ENCODE measurements at regions not wholly inside any gene's neighbourhood (a gene's known extent, or its start where the extent isn't known, plus 50 kb on each side); places are given as distances from the start of the nearest gene placed in this dataset.

- Mint-ChIP-seq H3K36me3 (no peaks in the 10 kb centered on the region), H3K27me3 (no peaks in the 10 kb centered on the region), H3K4me3 (no peak overlapping the region), H3K9me3 (peaks cover 20% of the 10 kb centered on the region), H3K27ac (no peak overlapping the region), H3K4me1 (no peaks in the 10 kb centered on the region)
- no peak for ATAC-seq
Observed at GRCh38 chr16:6966925-6967324, 365.7 kb upstream of the RBFOX1 start.

GRCh38 chr16:6964679-6965078 lies 368.0 kb upstream of the RBFOX1 start:
- Mint-ChIP-seq H3K4me3 (no peak overlapping the region), H3K27ac (no peak overlapping the region), H3K27me3 (no peaks in the 10 kb centered on the region), H3K9me3 (peaks cover 14% of the 10 kb centered on the region), H3K4me1 (no peaks in the 10 kb centered on the region), H3K36me3 (no peaks in the 10 kb centered on the region)
- no peak for ATAC-seq

DNA sequence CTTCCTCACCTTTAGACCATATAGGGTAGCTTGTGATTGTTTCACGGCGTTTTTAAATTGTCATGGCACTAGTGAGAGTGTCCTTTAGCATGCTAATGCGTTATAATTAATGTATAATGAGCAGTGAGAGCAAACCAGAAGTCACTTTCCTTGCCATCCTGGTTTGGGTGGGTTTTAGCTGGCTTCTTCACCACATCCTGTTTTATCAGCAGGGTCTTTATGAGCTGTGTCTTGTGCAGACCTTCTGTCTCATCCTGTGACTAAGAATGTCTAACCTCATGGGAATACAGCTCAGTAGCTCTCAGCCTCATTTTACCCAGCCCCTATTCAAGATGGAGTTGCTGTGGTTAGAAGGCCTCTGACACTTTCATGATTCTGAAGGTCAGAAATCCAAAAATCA lies 370.9 kb upstream of the RBFOX1 start:
- no peaks in the 10 kb centered on the region for H3K36me3 Mint-ChIP-seq
- ATAC-seq = no peak
- no peak overlapping the region for H3K4me3 Mint-ChIP-seq
- no peaks in the 10 kb centered on the region for H3K4me1 Mint-ChIP-seq
- H3K9me3 Mint-ChIP-seq = peaks cover 10% of the 10 kb centered on the region
- no peak overlapping the region for H3K27ac Mint-ChIP-seq
- no peaks in the 10 kb centered on the region for H3K27me3 Mint-ChIP-seq

DNA sequence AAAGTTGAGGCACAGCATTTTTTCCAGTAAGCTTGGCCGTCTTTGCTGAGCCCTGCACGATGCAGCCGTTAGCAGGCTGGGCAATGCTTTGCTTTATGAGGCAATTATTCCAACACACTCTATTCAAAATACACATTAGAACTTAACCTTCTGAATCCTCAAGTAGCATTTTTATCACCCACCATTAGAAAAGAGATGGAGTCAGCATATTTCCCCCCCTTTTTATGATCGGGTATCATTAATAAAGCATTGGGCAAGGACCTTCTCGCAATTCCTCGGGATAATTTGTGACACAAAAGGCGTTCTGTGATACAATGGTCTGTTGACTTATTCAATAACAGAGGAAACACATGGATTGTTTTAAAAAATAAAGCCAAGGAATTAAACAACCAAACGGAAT lies 374.5 kb upstream of the RBFOX1 start:
- Mint-ChIP-seq H3K27ac (no peak overlapping the region), H3K4me3 (no peak overlapping the region), H3K36me3 (no peaks in the 10 kb centered on the region), H3K27me3 (no peaks in the 10 kb centered on the region), H3K9me3 (peaks cover 8% of the 10 kb centered on the region), H3K4me1 (no peaks in the 10 kb centered on the region)
- no peak for ATAC-seq

- peaks cover 8% of the 10 kb centered on the region for H3K9me3 Mint-ChIP-seq
- ATAC-seq = no peak
- H3K27ac Mint-ChIP-seq = no peak overlapping the region
- no peak overlapping the region for H3K4me3 Mint-ChIP-seq
- H3K4me1 Mint-ChIP-seq = no peaks in the 10 kb centered on the region
- no peaks in the 10 kb centered on the region for H3K36me3 Mint-ChIP-seq
- H3K27me3 Mint-ChIP-seq = no peaks in the 10 kb centered on the region
Observed at GRCh38 chr16:6957681-6958080, 375.0 kb upstream of the RBFOX1 start.

DNA sequence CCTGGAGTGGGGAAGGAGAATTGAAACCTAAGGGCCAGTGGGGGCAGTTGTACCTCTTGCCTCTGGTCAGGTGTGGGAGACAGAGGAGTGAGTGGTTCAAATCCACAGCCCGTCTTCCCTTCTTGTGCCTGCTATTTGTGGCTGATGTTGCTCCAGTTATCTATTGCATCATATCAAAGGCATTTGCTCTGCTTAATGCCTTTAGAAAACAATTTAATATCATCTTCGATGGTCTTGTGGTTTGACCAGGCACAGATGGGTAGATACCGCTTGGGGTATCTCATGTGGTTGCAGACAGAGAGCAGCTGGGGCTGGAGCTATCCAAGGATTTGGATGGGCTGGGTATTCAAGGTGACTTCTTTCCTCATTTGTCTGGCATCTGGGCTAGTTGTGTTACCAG lies 376.1 kb upstream of the RBFOX1 start:
- Mint-ChIP-seq H3K4me3 (no peak overlapping the region), H3K27me3 (no peaks in the 10 kb centered on the region), H3K4me1 (no peaks in the 10 kb centered on the region)

DNA sequence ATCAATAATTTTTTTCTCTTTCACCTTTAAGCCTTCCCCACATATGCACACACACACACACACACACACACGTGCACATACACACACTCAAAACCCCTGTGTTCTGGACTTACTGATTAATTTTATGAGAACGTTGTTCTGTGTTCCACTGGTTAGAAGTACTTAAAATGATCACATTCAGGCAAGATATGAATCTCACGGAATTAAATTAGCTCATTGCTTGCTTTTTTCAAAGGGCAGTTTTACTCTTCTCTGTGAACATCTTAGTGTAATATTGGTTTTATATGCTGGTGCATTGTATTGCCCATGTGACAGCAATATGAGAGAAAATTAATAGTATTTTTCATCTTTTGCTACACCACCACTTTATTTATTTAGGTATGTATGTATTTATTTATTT lies 377.3 kb upstream of the RBFOX1 start:
- Mint-ChIP-seq H3K4me1 (no peaks in the 10 kb centered on the region), H3K9me3 (peaks cover 5% of the 10 kb centered on the region), H3K4me3 (no peak overlapping the region), H3K27ac (no peak overlapping the region), H3K27me3 (no peaks in the 10 kb centered on the region), H3K36me3 (no peaks in the 10 kb centered on the region)
- no peak for ATAC-seq

More for the DNA sequence above, 376.1 kb upstream of the RBFOX1 start:
- peaks cover 8% of the 10 kb centered on the region for H3K9me3 Mint-ChIP-seq
- ATAC-seq = no peak
- H3K27ac Mint-ChIP-seq = no peak overlapping the region
- no peaks in the 10 kb centered on the region for H3K36me3 Mint-ChIP-seq

DNA sequence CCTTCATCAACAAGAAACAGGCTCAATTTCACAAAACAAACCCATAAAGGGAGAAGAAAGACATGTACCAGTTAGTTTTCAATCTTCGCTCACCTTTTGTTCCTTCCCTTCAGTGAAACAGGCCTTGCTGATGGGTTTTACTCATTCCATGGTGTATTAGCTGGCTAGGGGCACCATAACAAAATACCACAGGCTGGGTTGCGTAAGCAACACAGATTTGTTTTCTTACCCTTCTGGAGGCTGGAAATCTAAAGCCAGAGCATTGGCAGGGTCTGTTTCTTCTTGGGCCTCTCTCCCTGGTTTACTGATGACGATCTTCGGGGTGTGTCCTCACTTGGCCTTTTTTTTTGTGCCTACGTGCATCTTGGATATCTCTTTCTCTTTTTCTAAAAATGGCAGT lies 383.4 kb upstream of the RBFOX1 start:
- Mint-ChIP-seq H3K9me3 (peaks cover 3% of the 10 kb centered on the region), H3K36me3 (no peaks in the 10 kb centered on the region), H3K27ac (no peak overlapping the region), H3K4me1 (no peaks in the 10 kb centered on the region), H3K27me3 (no peaks in the 10 kb centered on the region), H3K4me3 (no peak overlapping the region)
- ATAC-seq = no peak

DNA sequence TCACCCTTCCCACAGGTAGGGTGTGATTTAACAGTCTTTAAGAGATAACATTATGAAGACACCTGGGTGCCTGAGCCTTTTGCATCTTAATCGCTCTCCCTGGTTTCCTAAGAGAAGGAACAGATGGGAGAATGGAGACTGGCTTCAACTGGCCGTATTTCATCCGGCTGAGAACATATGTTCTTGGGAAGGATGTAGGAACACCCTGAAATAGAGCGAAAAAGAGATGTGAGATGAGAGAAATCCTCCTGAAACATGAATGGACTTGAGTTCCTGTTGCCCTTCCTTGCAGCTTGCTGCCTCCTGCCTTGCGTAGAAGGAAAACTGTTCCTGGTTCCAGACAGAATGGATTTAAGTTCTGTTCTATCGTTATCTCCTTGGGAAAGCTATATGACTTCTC lies 385.4 kb upstream of the RBFOX1 start:
- H3K4me3 Mint-ChIP-seq = no peak overlapping the region
- H3K36me3 Mint-ChIP-seq = no peaks in the 10 kb centered on the region
- ATAC-seq = no peak
- no peaks in the 10 kb centered on the region for H3K27me3 Mint-ChIP-seq
- no peak overlapping the region for H3K27ac Mint-ChIP-seq
- no peaks in the 10 kb centered on the region for H3K4me1 Mint-ChIP-seq
- peaks cover 4% of the 10 kb centered on the region for H3K9me3 Mint-ChIP-seq

GRCh38 chr16:6946802-6947201 lies 385.8 kb upstream of the RBFOX1 start:
- no peak for ATAC-seq
- Mint-ChIP-seq H3K4me3 (no peak overlapping the region), H3K9me3 (peaks cover 5% of the 10 kb centered on the region), H3K36me3 (no peaks in the 10 kb centered on the region), H3K27ac (no peak overlapping the region), H3K27me3 (no peaks in the 10 kb centered on the region), H3K4me1 (no peaks in the 10 kb centered on the region)

GRCh38 chr16:6946106-6946505 lies 386.5 kb upstream of the RBFOX1 start:
- H3K27me3 Mint-ChIP-seq = no peaks in the 10 kb centered on the region
- no peak overlapping the region for H3K27ac Mint-ChIP-seq
- H3K36me3 Mint-ChIP-seq = no peaks in the 10 kb centered on the region
- H3K4me1 Mint-ChIP-seq = no peaks in the 10 kb centered on the region
- no peak for ATAC-seq
- peaks cover 8% of the 10 kb centered on the region for H3K9me3 Mint-ChIP-seq
- H3K4me3 Mint-ChIP-seq = no peak overlapping the region

- Mint-ChIP-seq H3K36me3 (no peaks in the 10 kb centered on the region), H3K9me3 (peaks cover 12% of the 10 kb centered on the region), H3K4me3 (no peak overlapping the region), H3K27ac (no peak overlapping the region), H3K4me1 (no peaks in the 10 kb centered on the region), H3K27me3 (no peaks in the 10 kb centered on the region)
- no peak for ATAC-seq
Observed at GRCh38 chr16:6940968-6941367, 391.7 kb upstream of the RBFOX1 start.

GRCh38 chr16:6937641-6938040 lies 395.0 kb upstream of the RBFOX1 start:
- peaks cover 11% of the 10 kb centered on the region for H3K9me3 Mint-ChIP-seq
- H3K27ac Mint-ChIP-seq = no peak overlapping the region
- no peak overlapping the region for H3K4me3 Mint-ChIP-seq
- ATAC-seq = no peak
- no peaks in the 10 kb centered on the region for H3K27me3 Mint-ChIP-seq
- H3K36me3 Mint-ChIP-seq = no peaks in the 10 kb centered on the region
- H3K4me1 Mint-ChIP-seq = no peaks in the 10 kb centered on the region

- Mint-ChIP-seq H3K4me3 (no peak overlapping the region), H3K36me3 (no peaks in the 10 kb centered on the region), H3K4me1 (no peaks in the 10 kb centered on the region), H3K27ac (no peak overlapping the region), H3K9me3 (peaks cover 6% of the 10 kb centered on the region), H3K27me3 (no peaks in the 10 kb centered on the region)
- ATAC-seq = no peak
Observed at GRCh38 chr16:6932871-6933385, 399.7 kb upstream of the RBFOX1 start.

DNA sequence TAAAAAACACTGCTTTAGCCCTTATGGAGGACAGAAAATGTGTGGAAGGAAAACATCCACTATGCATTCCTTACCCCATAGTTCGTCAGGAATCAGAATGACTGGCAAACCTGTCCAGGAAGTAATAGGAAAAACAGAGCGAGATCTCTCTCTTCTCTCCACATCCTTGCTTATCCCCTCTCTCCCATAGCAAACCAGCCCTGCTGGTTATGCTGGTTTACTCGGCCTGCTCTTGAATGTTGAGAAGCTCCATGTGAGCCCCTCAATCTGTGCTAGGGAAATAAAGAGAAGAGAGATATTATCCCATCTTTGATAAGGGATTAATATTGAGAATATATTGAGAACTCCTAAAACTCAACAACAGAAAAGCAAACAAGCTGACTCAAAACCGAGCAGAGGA lies 402.8 kb upstream of the RBFOX1 start:
- Mint-ChIP-seq H3K27me3 (no peaks in the 10 kb centered on the region), H3K4me3 (no peak overlapping the region), H3K9me3 (peaks cover 2% of the 10 kb centered on the region), H3K36me3 (no peaks in the 10 kb centered on the region), H3K27ac (no peak overlapping the region), H3K4me1 (no peaks in the 10 kb centered on the region)
- no peak for ATAC-seq

DNA sequence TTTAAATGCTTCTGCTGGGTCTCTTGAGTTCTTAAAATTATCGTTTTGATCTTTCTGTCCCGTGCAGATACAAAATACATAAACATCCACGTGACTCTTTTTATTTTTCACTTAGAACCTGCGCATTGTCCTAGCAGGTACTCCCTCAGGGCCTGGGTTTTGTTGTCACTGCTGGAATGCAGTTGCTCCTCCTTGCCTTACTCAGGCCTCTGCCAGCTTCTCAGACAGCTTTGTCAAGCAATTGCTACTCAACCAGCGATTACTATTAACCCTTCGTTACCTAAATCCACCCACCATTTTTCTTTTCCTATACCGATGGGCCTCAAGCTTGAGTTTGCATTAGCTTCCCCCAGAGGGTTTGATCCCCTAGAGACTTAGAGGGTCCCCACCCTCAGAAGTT lies 405.9 kb upstream of the RBFOX1 start:
- Mint-ChIP-seq H3K27me3 (no peaks in the 10 kb centered on the region), H3K4me3 (no peak overlapping the region), H3K36me3 (no peaks in the 10 kb centered on the region), H3K4me1 (no peaks in the 10 kb centered on the region), H3K27ac (no peak overlapping the region), H3K9me3 (peaks cover 3% of the 10 kb centered on the region)
- ATAC-seq = no peak

DNA sequence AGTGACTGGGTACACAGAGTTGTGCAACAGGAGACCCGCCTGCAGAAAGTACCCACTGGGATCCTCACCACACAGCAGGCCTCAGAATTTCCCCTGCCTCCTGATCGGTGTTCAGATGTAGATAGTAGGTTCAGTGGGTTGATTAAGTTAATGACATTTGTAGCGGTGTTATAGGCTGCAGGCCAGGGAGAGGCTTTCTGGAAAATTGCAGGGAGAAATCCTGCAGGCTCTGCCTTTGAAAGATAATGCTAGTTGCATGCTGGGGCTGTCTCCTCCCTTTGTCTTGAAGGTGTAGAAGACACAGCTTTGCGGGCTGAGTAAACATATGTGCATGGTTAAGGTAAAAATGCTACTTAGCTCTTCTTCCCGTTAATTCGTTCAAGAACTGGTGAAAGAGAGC lies 406.3 kb upstream of the RBFOX1 start:
- Mint-ChIP-seq H3K36me3 (no peaks in the 10 kb centered on the region), H3K4me3 (no peak overlapping the region), H3K27me3 (no peaks in the 10 kb centered on the region), H3K27ac (no peak overlapping the region), H3K9me3 (peaks cover 5% of the 10 kb centered on the region), H3K4me1 (no peaks in the 10 kb centered on the region)
- ATAC-seq = no peak
